H9 (cell line): ENCODE measurements at regions not wholly inside any gene's neighbourhood (a gene's known extent, or its start where the extent isn't known, plus 50 kb on each side); places are given as distances from the start of the nearest gene placed in this dataset.

ENCODE experiments used
- DNase-seq: peaks from one replicate; pipeline ENCODE4 v3.0.0-alpha.2; 2017
- H2AFZ ChIP-seq: one replicate; pipeline ENCODE4 v1.6.1; 2013; ENCODE audit warnings: mild to moderate bottlenecking, low read length, control low read depth, moderate library complexity
- H2AK5ac ChIP-seq: 2 replicates; pipeline ENCODE4 v1.6.1; 2013; ENCODE audit warnings: low read length, control low read depth, mixed read lengths; ENCODE audit not compliant: insufficient read length
- H2BK120ac ChIP-seq: one replicate; pipeline ENCODE4 v1.6.1; 2013; ENCODE audit warnings: low read depth, mild to moderate bottlenecking, low read length, control low read depth, inconsistent platforms; ENCODE audit not compliant: poor library complexity, severe bottlenecking
- H2BK12ac ChIP-seq: 2 replicates; pipeline ENCODE4 v1.6.1; 2013; ENCODE audit warnings: low read length, control low read depth, mixed read lengths, low read depth; ENCODE audit not compliant: insufficient read length
- H2BK15ac ChIP-seq: 2 replicates; pipeline ENCODE4 v1.6.1; 2013; ENCODE audit warnings: low read depth, low read length, control low read depth
- H2BK20ac ChIP-seq: one replicate; pipeline ENCODE4 v1.6.1; 2013; ENCODE audit warnings: low read depth, mild to moderate bottlenecking, low read length, control low read depth, inconsistent platforms; ENCODE audit not compliant: poor library complexity, severe bottlenecking
- H2BK5ac ChIP-seq: 2 replicates; pipeline ENCODE4 v1.6.1; 2013; ENCODE audit warnings: low read length, control low read depth, mixed read lengths; ENCODE audit not compliant: insufficient read length
- H3K14ac ChIP-seq: 2 replicates; pipeline ENCODE4 v1.6.1; 2013; ENCODE audit warnings: low read length, control low read depth; ENCODE audit not compliant: insufficient read depth
- H3K18ac ChIP-seq: 2 replicates; pipeline ENCODE4 v1.6.1; 2013; ENCODE audit warnings: low read depth, mild to moderate bottlenecking, mixed read lengths, low read length, control low read depth; ENCODE audit not compliant: insufficient read length
- H3K23ac ChIP-seq: 2 replicates; pipeline ENCODE4 v1.6.1; 2013; ENCODE audit warnings: low read length, control low read depth, mixed read lengths, low read depth; ENCODE audit not compliant: insufficient read length
- H3K23me2 ChIP-seq: 2 replicates; pipeline ENCODE4 v1.6.1; 2013; ENCODE audit warnings: low read depth, mild to moderate bottlenecking, mixed read lengths, low read length, control low read depth; ENCODE audit not compliant: insufficient read length, poor library complexity, severe bottlenecking
- H3K27ac ChIP-seq: 2 replicates; pipeline ENCODE4 v1.5.1; 2013; ENCODE audit warnings: low read length, control low read depth, mixed read lengths, low read depth; ENCODE audit not compliant: insufficient read length
- H3K27me3 ChIP-seq: 2 replicates; pipeline ENCODE4 v1.6.1; 2013; ENCODE audit warnings: low read length, control low read depth, inconsistent platforms; ENCODE audit not compliant: insufficient read depth
- H3K4ac ChIP-seq: 2 replicates; pipeline ENCODE4 v1.6.1; 2013; ENCODE audit warnings: low read depth, mild to moderate bottlenecking, control low read depth, inconsistent platforms, low read length, moderate library complexity
- H3K4me1 ChIP-seq: 2 replicates; pipeline ENCODE4 v1.6.1; 2013; ENCODE audit warnings: low read length, control low read depth, inconsistent platforms; ENCODE audit not compliant: insufficient read depth
- H3K4me2 ChIP-seq: 2 replicates; pipeline ENCODE4 v1.6.1; 2013; ENCODE audit warnings: low read length, control low read depth, mixed read lengths; ENCODE audit not compliant: insufficient read length, insufficient read depth
- H3K56ac ChIP-seq: 2 replicates; pipeline ENCODE4 v1.6.1; 2013; ENCODE audit warnings: low read depth, mild to moderate bottlenecking, mixed read lengths, low read length, control low read depth; ENCODE audit not compliant: insufficient read length
- H3K79me1 ChIP-seq: 2 replicates; pipeline ENCODE4 v1.6.1; 2013; ENCODE audit warnings: low read depth, mild to moderate bottlenecking, moderate library complexity, low read length, control low read depth, inconsistent platforms; ENCODE audit not compliant: insufficient read depth, poor library complexity, severe bottlenecking
- H3K79me2 ChIP-seq: 2 replicates; pipeline ENCODE4 v1.6.1; 2013; ENCODE audit warnings: low read length, control low read depth, inconsistent platforms; ENCODE audit not compliant: insufficient read depth
- H3K9ac ChIP-seq: 2 replicates; pipeline ENCODE4 v1.6.1; 2013; ENCODE audit warnings: low read length, control low read depth, mixed read lengths; ENCODE audit not compliant: insufficient read length; ENCODE audit errors: extremely low read depth
- H3K9me3 ChIP-seq: one replicate; pipeline ENCODE4 v1.6.1; 2013; ENCODE audit warnings: low read depth, low read length, inconsistent platforms; ENCODE audit not compliant: control insufficient read depth
- H3T11ph ChIP-seq: one replicate; pipeline ENCODE4 v1.6.1; 2013; ENCODE audit warnings: mild to moderate bottlenecking, low read length, control low read depth, inconsistent platforms
- H4K20me1 ChIP-seq: one replicate; pipeline ENCODE4 v1.6.1; 2013; ENCODE audit not compliant: control insufficient read depth, insufficient read length, insufficient read depth
- H4K5ac ChIP-seq: 2 replicates; pipeline ENCODE4 v1.6.1; 2013; ENCODE audit warnings: low read depth, mild to moderate bottlenecking, mixed read lengths, low read length, control low read depth; ENCODE audit not compliant: insufficient read length
- H4K8ac ChIP-seq: replicated peaks from 2 replicates; pipeline ENCODE4 v1.6.1; 2013; ENCODE audit warnings: low read length, control low read depth, mixed read lengths, low read depth; ENCODE audit not compliant: insufficient read length
- H4K91ac ChIP-seq: 2 replicates; pipeline ENCODE4 v1.6.1; 2013; ENCODE audit warnings: low read depth, mild to moderate bottlenecking, moderate library complexity, mixed read lengths, low read length, control low read depth; ENCODE audit not compliant: insufficient read length
- H3K27ac Mint-ChIP-seq, 3 experiments: 2 replicates in 2 of 3; 3 replicates in 1 of 3; pipeline ENCODE4 v1.8.0; 2020 to 2021; ENCODE audit warnings: mixed read lengths in 3 of 3, mild to moderate bottlenecking in 1 of 3, moderate library complexity in 1 of 3
- H3K27me3 Mint-ChIP-seq: 2 replicates; pipeline ENCODE4 v1.8.0; 2021; ENCODE audit warnings: low read depth, mild to moderate bottlenecking, moderate library complexity, mixed read lengths
- H3K36me3 Mint-ChIP-seq, 3 experiments: 2 replicates in 2 of 3; 3 replicates in 1 of 3; pipeline ENCODE4 v1.8.0; 2020 to 2021; ENCODE audit warnings: low read depth in 3 of 3, mixed read lengths in 3 of 3; ENCODE audit not compliant: insufficient read depth in 1 of 3
- H3K4me1 Mint-ChIP-seq, 2 experiments: 2 replicates each; pipeline ENCODE4 v1.8.0; 2020; ENCODE audit warnings: mixed read lengths in 2 of 2
- H3K4me3 Mint-ChIP-seq, 2 experiments: 2 replicates in 1 of 2; 3 replicates in 1 of 2; pipeline ENCODE4 v1.8.0; 2020 to 2021; ENCODE audit warnings: mild to moderate bottlenecking in 2 of 2, mixed read lengths in 2 of 2, moderate library complexity in 1 of 2
- H3K9me3 Mint-ChIP-seq, 2 experiments: 2 replicates in 1 of 2; 3 replicates in 1 of 2; pipeline ENCODE4 v1.8.0; 2020; ENCODE audit warnings: mild to moderate bottlenecking in 2 of 2, mixed read lengths in 2 of 2, moderate library complexity in 1 of 2
- TF ChIP-seq, protein P1 (sequence below): fragments of 200-600 bp; sonication (generic); conservative IDR thresholded peaks from 3 replicates; pipeline ENCODE4 v1.8.0; 2021; ENCODE audit warnings: antibody characterized with exemption, mild to moderate bottlenecking

DNA sequence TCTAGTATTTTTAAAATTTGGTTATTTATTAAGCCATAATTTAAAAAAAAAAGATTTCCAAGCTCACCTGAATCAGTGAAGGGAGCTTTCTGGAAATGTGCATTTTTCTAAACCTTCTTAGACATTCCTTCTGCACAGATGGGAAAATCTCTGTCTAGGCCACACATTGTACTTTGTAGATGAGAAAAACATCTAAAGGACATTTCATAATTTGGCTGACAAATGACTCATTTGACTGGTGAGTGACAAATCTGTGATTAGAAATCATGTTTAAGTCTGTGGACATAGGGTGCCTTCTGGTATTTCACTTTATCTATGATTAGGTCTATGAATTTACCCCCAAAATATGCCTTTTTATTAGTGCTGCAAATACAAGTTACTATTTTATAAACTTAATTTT lies 1044.9 kb upstream of the FLRT2 start:
- H3K9me3 Mint-ChIP-seq, result no peaks in the 10 kb centered on the region

More for the DNA sequence above, 1044.9 kb upstream of the FLRT2 start:
- no peak overlapping the region for H2BK20ac ChIP-seq
- H4K20me1 ChIP-seq, result no peaks in the 10 kb centered on the region
- H3K79me2 ChIP-seq, result no peaks in the 10 kb centered on the region
- H3T11ph ChIP-seq, result no peak overlapping the region
- no peak overlapping the region for H3K4ac ChIP-seq
- H2BK12ac ChIP-seq, result no peak overlapping the region
- H2AFZ ChIP-seq, result no peak overlapping the region
- H3K79me1 ChIP-seq, result no peaks in the 10 kb centered on the region
- no peak overlapping the region for H3K4me3 Mint-ChIP-seq
- no peaks in the 10 kb centered on the region for H3K27me3 Mint-ChIP-seq
- H2BK15ac ChIP-seq, result no peak overlapping the region
- no peak overlapping the region for H3K18ac ChIP-seq
- no peak overlapping the region for H2AK5ac ChIP-seq
- H3K36me3 Mint-ChIP-seq, result no peaks in the 10 kb centered on the region
- no peak overlapping the region for H3K56ac ChIP-seq
- peaks cover 3% of the 10 kb centered on the region; the same call in 1 of the 2 replicates for H3K4me1 ChIP-seq
- H3K4me2 ChIP-seq, result no peak overlapping the region
- peaks cover 10% of the 10 kb centered on the region in 2 experiments for H3K4me1 Mint-ChIP-seq
- H3K14ac ChIP-seq, result no peak overlapping the region
- H3K23ac ChIP-seq, result no peak overlapping the region
- no peak overlapping the region for H4K8ac ChIP-seq
- no peaks in the 10 kb centered on the region for H3K23me2 ChIP-seq
- H2BK120ac ChIP-seq, result no peak overlapping the region
- no peak overlapping the region for H3K9ac ChIP-seq
- no peak for DNase-seq
- TF ChIP-seq, protein P1, sequence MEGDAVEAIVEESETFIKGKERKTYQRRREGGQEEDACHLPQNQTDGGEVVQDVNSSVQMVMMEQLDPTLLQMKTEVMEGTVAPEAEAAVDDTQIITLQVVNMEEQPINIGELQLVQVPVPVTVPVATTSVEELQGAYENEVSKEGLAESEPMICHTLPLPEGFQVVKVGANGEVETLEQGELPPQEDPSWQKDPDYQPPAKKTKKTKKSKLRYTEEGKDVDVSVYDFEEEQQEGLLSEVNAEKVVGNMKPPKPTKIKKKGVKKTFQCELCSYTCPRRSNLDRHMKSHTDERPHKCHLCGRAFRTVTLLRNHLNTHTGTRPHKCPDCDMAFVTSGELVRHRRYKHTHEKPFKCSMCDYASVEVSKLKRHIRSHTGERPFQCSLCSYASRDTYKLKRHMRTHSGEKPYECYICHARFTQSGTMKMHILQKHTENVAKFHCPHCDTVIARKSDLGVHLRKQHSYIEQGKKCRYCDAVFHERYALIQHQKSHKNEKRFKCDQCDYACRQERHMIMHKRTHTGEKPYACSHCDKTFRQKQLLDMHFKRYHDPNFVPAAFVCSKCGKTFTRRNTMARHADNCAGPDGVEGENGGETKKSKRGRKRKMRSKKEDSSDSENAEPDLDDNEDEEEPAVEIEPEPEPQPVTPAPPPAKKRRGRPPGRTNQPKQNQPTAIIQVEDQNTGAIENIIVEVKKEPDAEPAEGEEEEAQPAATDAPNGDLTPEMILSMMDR, result no peak
- no peak overlapping the region for H3K27ac ChIP-seq
- no peak overlapping the region for H4K5ac ChIP-seq
- no peak overlapping the region for H4K91ac ChIP-seq
- H3K27ac Mint-ChIP-seq, result no peak overlapping the region
- H3K9me3 ChIP-seq, result no peaks in the 10 kb centered on the region
- H3K27me3 ChIP-seq, result no peaks in the 10 kb centered on the region
- no peak overlapping the region for H2BK5ac ChIP-seq
